Prostate gland (tissue), 2 donors: ENCODE measurements at regions not wholly inside any gene's neighbourhood (a gene's known extent, or its start where the extent isn't known, plus 50 kb on each side); places are given as distances from the start of the nearest gene placed in this dataset.

Experiments
- DNase-seq: peaks from one replicate; pipeline ENCODE4 v3.0.0-alpha.2; 2019; ENCODE audit warnings: low spot score
- H3K27ac ChIP-seq, 2 donors: fragments of 200-600 bp; sonication (generic); 2 replicates each; pipeline ENCODE4 v1.5.1; 2017 to 2019
- H3K27me3 ChIP-seq: fragments of 200-600 bp; sonication (generic); replicated peaks from 2 replicates; pipeline ENCODE4 v1.5.1; 2019; ENCODE audit not compliant: insufficient read depth
- H3K36me3 ChIP-seq, 2 donors: fragments of 200-600 bp; sonication (generic); 1 replicate in 1 of 2; 2 replicates in 1 of 2; pipeline versions ENCODE4 v1.5.1 to v1.8.1; 2017 to 2019
- H3K4me1 ChIP-seq: fragments of 200-600 bp; sonication (generic); replicated peaks from 2 replicates; pipeline ENCODE4 v1.5.1; 2019
- H3K4me3 ChIP-seq, 2 donors: fragments of 200-600 bp; sonication (generic); 2 replicates each; pipeline ENCODE4 v1.5.1; 2017 to 2019
- H3K9me3 ChIP-seq: fragments of 200-600 bp; sonication (generic); 2 replicates; pipeline ENCODE4 v1.5.1; 2017
- POLR2A ChIP-seq: fragments of 450-650 bp; IDR thresholded peaks from one replicate; pipeline ENCODE4 v1.6.1; 2016; ENCODE audit warnings: antibody characterized with exemption, mild to moderate bottlenecking
- POLR2AphosphoS5 ChIP-seq: sonication (generic); formaldehyde crosslinking; IDR thresholded peaks from one replicate; pipeline ENCODE4 v1.6.1; 2017; ENCODE audit warnings: antibody characterized with exemption
- WGBS: methylation state at CpG from one replicate; pipeline ENCODE4 v1.1.5; 2018; 5-methylcytosine and 5-hydroxymethylcytosine counted together
- intact Hi-C: fragments of 100-400 bp; cut with DNase I; formaldehyde crosslinking; loops from one replicate; pipeline ENCODE4 v1.14.2; 2022
- TF ChIP-seq, protein P1 (sequence below), 4 experiments: fragments of 200-600 bp in 2 of 4; fragments of 450-650 bp in 2 of 4; sonication (generic) in 2 of 4; IDR thresholded peaks; 1 replicate in 3 of 4; 2 replicates in 1 of 4; pipeline ENCODE4 v1.5.1; 2016 to 2019; ENCODE audit warnings: antibody characterized with exemption in 4 of 4, mild to moderate bottlenecking in 2 of 4, moderate library complexity in 2 of 4

GRCh38 chr7:145876376-145876775 lies 240.2 kb upstream of the CNTNAP2 start:
- DNase-seq: no peak
- TF ChIP-seq POLR2A (no peak), POLR2AphosphoS5 (no peak)
- TF ChIP-seq, protein P1, sequence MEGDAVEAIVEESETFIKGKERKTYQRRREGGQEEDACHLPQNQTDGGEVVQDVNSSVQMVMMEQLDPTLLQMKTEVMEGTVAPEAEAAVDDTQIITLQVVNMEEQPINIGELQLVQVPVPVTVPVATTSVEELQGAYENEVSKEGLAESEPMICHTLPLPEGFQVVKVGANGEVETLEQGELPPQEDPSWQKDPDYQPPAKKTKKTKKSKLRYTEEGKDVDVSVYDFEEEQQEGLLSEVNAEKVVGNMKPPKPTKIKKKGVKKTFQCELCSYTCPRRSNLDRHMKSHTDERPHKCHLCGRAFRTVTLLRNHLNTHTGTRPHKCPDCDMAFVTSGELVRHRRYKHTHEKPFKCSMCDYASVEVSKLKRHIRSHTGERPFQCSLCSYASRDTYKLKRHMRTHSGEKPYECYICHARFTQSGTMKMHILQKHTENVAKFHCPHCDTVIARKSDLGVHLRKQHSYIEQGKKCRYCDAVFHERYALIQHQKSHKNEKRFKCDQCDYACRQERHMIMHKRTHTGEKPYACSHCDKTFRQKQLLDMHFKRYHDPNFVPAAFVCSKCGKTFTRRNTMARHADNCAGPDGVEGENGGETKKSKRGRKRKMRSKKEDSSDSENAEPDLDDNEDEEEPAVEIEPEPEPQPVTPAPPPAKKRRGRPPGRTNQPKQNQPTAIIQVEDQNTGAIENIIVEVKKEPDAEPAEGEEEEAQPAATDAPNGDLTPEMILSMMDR (IDR thresholded peaks at IDR 0.05): no peak
- H3K4me1 ChIP-seq: no peaks in the 10 kb centered on the region
- no peaks in the 10 kb centered on the region for H3K36me3 ChIP-seq
- 64% methylated on average over 1 of the region's 1 CpG for WGBS
- intact Hi-C loops: no loop called here
- no peaks in the 10 kb centered on the region for H3K9me3 ChIP-seq
- no peak overlapping the region for H3K4me3 ChIP-seq
- H3K27ac ChIP-seq: no peak overlapping the region
- H3K27me3 ChIP-seq: no peaks in the 10 kb centered on the region

DNA sequence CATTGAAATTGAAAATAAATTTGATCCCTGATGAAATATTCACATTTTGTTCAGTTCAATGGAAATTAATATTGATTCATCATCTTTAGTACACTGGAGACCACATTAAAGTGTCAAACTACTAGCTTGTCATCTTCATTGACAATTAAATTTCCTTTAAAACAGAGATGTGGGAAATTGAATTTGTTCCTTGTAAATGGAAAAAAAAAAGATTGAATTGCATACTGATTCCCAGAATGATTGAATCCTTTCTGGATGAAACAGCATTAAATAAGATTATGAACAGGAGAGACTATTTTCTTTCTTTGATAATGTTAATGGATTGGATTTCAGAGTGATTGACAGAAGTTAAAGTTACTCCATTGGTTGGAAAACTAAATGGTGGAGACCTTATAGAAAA lies 241.3 kb upstream of the CNTNAP2 start:
- H3K36me3 ChIP-seq: no peaks in the 10 kb centered on the region
- intact Hi-C loops: no loop called here

GRCh38 chr7:145868935-145869334 lies 247.7 kb upstream of the CNTNAP2 start:
- Histone ChIP-seq H3K4me1 (no peaks in the 10 kb centered on the region), H3K36me3 (no peaks in the 10 kb centered on the region), H3K4me3 (no peak overlapping the region), H3K27me3 (no peaks in the 10 kb centered on the region), H3K27ac (no peak overlapping the region), H3K9me3 (no peaks in the 10 kb centered on the region)
- TF ChIP-seq, protein P1 (IDR thresholded peaks at IDR 0.05): no peak
- TF ChIP-seq POLR2AphosphoS5: no peak
- TF ChIP-seq POLR2A: no peak
- DNase-seq: no peak
- 100% methylated on average over 2 of the region's 2 CpGs for WGBS
- intact Hi-C loops: no loop called here

More for the DNA sequence above, 241.3 kb upstream of the CNTNAP2 start:
- Histone ChIP-seq H3K4me3 (no peak overlapping the region), H3K4me1 (no peaks in the 10 kb centered on the region), H3K9me3 (no peaks in the 10 kb centered on the region), H3K27ac (no peak overlapping the region), H3K27me3 (no peaks in the 10 kb centered on the region)
- no peak for DNase-seq
- TF ChIP-seq POLR2A (no peak), POLR2AphosphoS5 (no peak)
- TF ChIP-seq, protein P1 (IDR thresholded peaks at IDR 0.05): no peak

- Histone ChIP-seq H3K9me3 (no peaks in the 10 kb centered on the region), H3K36me3 (no peaks in the 10 kb centered on the region), H3K27me3 (no peaks in the 10 kb centered on the region), H3K4me1 (no peaks in the 10 kb centered on the region), H3K4me3 (no peak overlapping the region), H3K27ac (no peak overlapping the region)
- 78% methylated on average over 5 of the region's 5 CpGs for WGBS
- intact Hi-C loops: no loop called here
- DNase-seq: no peak
- TF ChIP-seq POLR2AphosphoS5: no peak
- TF ChIP-seq POLR2A: no peak
- TF ChIP-seq, protein P1 (IDR thresholded peaks at IDR 0.05): no peak
These were observed 254.4 kb upstream of the CNTNAP2 start for GRCh38 chr7:145862212-145862611.

DNA sequence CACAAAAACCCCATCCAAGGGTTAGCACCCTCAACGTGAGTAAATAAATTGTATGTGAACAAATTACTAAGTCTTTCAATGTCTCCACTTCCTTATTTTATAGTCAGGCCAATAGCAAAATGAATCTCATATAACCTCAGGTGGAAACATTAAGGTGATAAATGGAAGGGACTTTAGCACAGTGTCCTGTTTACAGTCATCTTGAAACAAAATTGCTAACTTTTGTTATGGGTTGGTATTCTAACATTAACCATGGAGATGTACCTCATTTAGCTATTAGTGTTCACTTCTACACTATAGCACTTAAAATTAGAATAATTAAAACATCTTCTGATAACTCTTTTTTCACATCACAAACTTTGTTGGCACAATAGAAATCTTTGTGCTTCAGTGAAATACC lies 255.8 kb upstream of the CNTNAP2 start:
- Histone ChIP-seq H3K36me3 (no peaks in the 10 kb centered on the region), H3K27me3 (no peaks in the 10 kb centered on the region), H3K4me1 (no peaks in the 10 kb centered on the region), H3K4me3 (no peak overlapping the region), H3K27ac (no peak overlapping the region), H3K9me3 (no peaks in the 10 kb centered on the region)
- WGBS: 88% methylated on average over 1 of the region's 1 CpG
- intact Hi-C loops: no loop called here
- DNase-seq: no peak
- TF ChIP-seq POLR2AphosphoS5: no peak
- TF ChIP-seq POLR2A: no peak
- TF ChIP-seq, protein P1 (IDR thresholded peaks at IDR 0.05): no peak
